Posterior vena cava (tissue), 2 donors: ENCODE measurements at regions not wholly inside any gene's neighbourhood (a gene's known extent, or its start where the extent isn't known, plus 50 kb on each side); places are given as distances from the start of the nearest gene placed in this dataset.

Experiments
- DNase-seq: peaks from one replicate; pipeline ENCODE4 v3.0.0-alpha.2; 2020; ENCODE audit warnings: low spot score
- intact Hi-C, 2 donors: fragments of 100-400 bp; cut with DNase I; formaldehyde crosslinking; loops; one replicate each; pipeline versions ENCODE4 v1.14.1 to v1.14.2; 2022 to 2023
- donor health status: DM: yes; HTN: yes; CAD: no.
- donor health status: DM: yes; HTN: yes; CAD: no.

DNA sequence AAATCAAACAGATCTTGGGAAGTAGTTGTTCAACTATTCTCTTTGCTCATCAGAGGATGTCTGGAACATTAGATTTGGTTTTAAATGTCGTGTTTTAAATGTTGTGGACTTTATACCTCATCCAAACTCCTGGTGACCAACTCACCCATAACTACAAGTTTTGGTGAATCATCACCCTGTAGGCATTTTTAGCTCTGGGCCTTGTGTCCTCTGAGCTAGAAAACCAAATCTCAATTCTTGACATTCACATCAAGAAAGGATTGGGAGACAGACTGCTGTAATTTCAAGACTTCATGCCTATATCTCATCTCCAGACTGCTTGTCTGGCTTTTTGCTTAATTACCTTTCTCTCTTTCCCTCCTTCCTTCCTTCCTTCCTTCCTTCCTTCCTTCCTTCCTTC, 228.5 kb upstream of the ROBO2 start:
- intact Hi-C loops: no loop called here
- DNase-seq: no peak

DNA sequence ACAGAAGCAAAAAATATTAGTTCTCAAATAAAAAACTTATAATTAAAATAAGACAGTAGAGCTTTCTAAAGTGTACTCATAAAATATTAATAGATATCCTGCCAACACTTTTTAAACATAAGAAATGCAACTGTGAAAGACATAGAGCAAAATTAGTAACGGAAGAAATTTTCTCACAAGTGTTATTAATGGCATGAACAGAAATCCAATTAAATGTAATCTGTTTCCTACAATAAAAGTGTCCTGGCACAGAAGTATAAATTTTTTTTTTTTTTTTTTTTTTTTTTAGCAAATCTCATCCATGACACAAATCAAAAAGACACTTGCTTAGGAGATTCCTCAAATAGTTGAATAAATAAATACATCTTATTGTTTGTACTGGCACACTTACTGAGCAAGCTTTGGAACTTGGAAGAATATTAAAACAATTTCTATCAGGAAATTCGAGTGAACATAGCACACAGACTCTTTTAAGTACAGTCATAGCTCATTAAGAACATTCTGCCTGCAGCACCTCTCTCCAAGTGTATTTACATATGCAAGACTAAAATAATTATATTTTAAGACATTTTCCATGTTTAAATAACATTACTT, 227.2 kb upstream of the ROBO2 start:
- no peak for DNase-seq
- intact Hi-C loops: no loop called here

DNA sequence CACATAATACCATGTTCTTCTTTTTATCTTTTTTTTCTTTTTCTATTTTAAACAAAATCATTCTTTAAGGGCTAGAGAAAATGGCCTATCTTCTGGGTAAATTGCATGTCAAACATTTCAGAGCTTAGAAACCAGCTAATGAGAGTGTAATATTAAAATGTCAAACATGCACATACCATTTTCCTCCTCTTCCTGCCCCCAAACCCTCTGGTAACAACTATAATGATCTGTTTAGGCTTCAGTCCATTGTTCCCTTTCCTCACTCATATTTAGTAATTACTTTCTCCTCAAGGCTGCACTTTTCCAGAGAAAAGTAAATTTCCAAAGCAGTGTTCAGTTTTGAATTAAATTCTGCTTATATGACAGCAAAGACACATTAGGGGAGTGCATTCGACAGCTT, 224.3 kb upstream of the ROBO2 start:
- intact Hi-C loops: no loop called here
- DNase-seq: no peak

DNA sequence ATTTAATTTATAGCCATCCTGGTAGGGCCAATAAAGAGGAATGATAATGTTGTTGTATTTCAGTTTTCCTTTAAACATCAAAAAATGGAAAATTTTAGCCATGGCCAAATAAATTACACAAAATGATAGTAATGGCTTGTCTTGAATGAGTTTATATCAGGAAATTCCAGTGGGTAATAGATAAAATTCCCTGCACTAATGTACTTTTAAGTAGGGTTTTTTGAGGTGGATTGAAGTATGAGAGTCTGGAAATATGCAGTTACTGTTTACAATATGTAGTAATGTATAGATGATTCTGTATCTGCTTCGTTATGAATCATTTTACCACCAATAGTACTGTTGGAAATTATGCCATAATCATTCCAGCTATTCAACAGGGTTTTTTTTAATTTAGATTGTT, 219.4 kb upstream of the ROBO2 start:
- intact Hi-C loops: no loop called here
- no peak for DNase-seq

DNA sequence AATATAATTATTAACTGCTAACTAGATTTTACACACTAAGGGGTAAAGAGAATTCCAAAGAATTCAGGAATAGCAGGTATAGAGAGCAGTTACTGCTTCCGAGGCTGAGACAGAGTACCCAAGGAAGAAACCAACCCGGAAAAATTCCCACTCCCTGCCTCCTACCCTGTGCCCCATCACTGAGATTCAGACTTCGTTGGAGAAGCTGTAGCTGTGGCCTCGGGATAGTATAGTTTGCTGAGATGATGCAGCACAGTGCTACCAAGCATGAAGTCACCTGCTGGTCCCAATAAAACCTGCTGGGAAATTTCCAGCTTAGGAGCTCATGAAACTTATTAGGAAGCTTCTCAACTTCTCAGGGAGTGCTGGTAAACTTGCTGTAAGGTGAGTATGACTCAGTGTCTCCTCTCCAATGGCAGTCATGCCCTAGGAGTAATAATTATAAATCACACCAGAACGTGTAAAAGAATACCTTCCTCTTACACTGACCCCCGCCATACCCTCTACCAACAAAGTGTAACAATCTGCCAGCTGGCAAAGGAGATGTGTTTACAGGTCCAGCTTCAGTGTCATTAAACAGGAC, 215.2 kb upstream of the ROBO2 start:
- no peak for DNase-seq
- intact Hi-C loops: no loop called here

DNA sequence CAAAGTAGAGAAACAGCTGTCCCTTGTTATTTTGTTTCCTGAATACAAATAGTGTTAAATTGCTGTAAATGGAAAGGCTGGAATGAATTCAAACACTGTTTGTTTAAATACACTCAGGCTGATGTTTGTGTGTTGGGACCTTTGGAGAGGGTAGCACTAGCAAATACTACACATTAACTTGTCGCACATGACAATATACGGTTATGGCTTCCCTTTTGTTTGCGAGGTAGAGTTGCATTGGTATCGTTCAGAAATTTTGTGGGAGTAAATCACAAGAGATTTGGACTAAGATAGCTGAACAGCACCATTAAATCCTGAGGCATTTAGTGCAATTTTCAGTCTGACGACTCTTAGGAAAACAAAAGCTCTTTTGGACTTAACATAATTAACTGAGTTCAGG, 213.0 kb upstream of the ROBO2 start:
- no peak for DNase-seq
- intact Hi-C loops: no loop called here

DNA sequence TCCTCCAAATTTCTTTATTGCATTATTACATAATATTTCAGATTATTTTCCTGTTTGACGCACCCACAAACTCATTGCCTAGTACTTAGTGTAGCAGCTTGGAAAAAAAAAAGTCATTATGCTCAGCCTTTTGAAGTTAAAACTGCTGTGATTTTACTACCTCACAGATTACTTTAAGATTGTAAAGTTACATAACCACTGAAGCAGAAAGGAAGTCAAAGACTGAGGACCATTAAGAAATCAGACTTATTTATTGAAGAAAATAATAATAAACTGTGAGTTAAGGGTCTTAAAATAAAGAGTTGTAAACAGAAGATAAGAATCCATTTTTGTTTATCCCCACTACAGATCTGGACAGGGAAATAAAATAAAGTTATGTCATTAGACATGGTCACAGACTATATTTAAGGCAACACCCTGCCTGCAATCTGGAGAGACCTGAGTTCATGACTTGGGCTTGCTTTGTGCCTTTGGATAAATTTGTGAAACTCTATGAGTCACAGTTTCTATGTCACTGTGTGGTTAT, 212.1 kb upstream of the ROBO2 start:
- intact Hi-C loops: no loop called here
- DNase-seq: no peak

DNA sequence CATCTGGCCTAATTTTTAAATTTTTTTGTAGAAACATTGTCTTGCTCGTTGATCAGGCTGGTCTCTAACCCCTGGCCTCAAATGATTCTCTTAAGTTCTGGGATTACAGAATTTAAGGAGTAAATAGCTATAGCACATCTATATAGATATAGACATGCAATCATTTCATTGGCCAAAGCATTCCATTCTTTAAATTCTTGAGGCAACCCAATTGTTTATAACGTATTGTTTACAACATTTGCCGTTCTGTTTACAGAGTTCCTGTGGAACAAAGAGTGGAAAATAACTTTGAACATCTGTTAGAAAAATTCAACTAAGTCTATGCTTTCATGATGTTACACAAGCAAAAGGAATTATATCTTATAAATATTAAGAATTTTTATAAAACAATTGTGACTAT, 205.2 kb upstream of the ROBO2 start:
- no peak for DNase-seq
- intact Hi-C loops: no loop called here

DNA sequence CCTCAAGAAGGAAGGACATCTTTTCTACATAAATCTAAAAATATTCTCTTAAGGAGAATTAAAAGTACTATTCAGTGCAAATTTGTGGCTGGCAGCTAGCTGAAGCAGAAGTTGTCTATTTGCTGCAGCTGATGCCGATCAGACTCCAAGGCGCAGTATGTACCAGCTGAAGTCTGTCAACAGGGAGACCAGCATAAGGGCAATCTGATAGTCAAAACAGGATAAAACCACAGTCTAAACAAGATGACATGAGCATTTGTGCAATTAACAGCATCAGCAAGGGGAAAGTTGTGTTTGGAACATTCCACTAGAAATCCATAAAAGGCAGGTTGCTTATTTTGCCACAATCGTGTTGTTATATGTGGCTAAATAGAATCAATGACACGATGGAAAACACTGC, 198.2 kb upstream of the ROBO2 start:
- intact Hi-C loops: no loop called here
- DNase-seq: no peak

DNA sequence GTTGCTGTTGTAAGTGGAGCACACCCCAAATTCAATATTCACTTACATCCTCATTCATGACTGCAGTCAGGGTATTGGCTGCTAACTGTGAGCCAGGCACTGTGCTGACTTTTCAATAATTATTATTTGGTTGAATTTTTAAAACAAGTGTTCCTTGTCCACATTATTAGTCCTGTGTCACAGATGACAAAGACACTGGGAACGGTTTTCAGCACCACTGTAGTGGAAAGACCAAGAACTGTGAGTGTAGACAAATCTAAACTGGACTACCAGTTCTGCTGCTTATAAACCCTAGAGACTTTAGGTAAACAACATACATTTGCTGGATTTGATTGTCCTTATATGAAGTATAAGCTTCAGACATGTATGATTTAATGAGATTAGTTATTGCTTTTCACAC, 197.7 kb upstream of the ROBO2 start:
- no peak for DNase-seq
- intact Hi-C loops: no loop called here

DNA sequence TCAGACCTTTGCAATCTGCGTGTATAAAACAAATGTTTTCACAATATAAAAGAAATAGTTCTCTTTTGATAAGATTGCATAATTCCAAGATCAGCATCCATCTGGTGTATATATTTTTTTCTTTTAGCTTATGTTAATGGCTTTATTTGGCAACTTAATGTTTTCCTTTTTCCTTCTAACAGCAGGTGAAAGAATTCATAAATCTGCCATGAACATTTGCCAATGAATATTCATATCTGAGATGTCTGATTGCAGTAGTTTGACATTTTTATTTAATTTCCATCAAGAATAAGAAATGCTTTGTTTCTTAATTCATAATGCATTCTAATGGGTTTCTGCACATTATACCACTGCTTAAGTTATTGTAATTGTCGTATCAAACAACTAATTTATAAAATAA, 184.4 kb upstream of the ROBO2 start:
- DNase-seq: no peak
- intact Hi-C loops: no loop called here

DNA sequence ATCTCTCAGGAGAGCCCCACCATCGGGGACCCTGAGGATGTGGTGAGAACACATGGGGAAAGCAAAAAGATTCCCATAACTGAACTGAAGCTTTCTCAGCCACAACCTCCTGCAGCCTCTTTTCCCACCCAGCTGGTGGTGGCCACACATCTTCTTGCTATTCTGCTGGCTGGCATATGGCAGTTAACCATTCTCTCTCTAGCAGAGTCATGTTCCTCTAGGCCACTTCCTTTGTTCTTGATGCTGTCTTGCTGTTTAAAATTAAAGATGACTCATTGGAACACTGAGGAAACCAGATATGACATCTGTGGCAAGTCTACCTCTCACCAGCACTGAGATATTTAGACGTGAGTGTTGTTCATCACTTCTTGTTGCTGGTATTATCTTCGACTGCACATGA, 180.3 kb upstream of the ROBO2 start:
- intact Hi-C loops: no loop called here
- DNase-seq: no peak

DNA sequence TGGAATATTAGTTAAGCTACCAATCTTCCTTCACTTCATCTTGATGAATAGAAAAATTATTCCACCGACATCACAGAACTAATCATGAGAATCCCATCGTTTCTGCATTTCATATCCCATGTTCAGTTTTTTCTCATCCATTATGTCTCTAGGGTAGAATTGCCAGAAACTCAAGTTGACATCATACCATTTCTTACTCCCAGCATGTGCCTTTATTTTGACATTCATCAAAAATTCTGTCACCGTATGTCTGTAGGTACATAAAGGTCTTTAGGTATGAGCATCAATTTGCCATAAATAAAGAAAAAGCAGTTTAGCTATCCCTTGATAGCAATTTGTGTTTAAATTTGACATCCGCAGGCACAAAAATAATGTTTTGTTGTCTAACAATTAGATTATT, 175.5 kb upstream of the ROBO2 start:
- no peak for DNase-seq
- intact Hi-C loops: no loop called here

DNA sequence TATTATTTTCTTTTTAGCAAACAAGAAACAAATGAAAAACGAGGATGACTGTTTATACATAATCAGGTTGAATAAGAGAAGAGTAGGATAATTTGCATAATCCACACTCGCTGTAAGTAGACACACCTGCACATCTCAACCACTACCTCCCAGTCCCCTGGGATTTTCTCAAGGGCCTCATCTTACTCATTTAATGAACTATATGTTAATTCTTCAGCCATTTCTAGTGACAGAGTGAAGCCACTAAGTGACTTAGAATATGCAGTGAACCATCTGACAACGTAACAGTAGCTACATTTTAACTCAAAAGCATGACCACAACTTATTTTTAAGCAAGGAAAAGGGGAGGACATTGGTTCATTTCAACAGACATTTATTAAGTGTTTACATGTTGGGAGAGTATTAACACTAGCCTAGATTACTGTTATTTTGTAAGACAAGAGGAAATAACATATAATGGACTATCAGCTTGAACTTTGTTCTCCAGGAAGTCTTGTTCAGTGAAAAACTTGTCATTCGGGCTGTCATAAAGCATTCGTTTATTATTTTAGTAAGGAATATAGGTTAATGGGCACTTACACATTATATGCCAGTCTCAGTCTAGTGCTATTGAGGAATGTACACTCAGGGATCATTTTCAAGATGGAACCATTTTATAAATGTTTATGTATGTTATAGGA, 173.0 kb upstream of the ROBO2 start:
- intact Hi-C loops: no loop called here
- no peak for DNase-seq

DNA sequence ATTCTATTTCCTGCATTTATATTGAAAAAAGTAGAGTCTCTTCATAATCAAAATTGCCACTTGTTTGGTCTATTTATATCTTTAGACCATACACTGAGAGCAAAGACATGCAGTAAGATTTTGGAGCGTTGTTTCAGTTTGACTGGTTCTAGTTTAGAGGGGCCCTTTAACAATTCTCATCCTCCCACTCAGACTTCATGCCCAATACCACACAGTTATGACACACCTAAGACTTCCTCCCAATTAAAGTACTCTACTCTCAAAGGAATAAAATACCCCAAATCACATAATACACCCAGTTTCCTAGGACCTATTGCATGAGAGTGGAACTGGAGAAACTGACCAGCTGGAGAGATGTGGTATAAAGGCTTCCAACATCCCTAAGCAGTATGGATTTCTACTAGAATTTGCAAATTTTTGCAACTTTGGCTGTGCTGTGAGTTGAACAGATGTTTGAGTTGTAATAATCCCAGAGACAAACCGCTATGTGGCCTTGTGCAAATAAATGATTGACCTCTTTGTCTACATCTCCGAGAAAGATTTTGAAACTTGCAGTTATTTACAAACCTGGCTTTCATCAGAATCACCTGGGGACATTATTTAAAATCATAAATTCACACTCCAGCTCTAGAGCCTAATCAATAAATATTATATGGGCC, 170.0 kb upstream of the ROBO2 start:
- intact Hi-C loops: no loop called here
- DNase-seq: no peak

DNA sequence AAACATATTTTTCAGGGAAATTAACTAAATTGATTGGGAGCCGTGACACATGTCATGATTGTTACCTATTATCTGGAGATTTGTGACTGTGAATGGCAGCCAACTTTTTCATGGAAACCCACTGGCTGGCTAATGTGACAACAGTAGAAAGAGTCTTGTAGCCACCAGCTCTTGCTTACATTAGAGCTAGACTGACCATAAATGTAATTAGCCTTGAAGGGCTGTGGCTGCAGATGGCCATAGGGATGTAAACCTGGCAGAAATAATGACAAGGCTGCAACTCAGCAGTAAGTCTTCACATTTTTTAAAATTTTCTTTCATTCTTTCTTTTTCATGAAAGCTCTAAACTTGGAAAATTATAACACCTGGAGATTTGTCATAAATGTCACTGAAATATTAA, 168.2 kb upstream of the ROBO2 start:
- intact Hi-C loops: no loop called here
- DNase-seq: no peak

DNA sequence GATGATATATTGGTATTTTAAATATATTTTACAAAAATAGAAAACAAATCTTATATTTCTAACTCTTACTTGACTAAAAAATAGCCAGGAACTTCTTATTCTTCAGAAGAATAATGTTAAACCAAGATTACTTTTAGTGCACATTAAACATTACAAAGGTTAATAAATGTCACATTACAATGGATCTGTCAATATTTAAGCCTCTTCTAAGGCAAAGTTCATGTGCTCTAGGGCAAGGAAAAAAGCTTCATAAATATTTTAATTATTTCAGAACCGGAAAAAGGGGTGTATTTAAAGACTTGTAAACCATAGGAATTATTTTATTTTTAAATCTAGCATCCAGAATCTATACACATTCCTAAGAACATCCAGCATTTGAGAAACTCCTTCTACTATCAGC, 166.9 kb upstream of the ROBO2 start:
- intact Hi-C loops: no loop called here
- no peak for DNase-seq

DNA sequence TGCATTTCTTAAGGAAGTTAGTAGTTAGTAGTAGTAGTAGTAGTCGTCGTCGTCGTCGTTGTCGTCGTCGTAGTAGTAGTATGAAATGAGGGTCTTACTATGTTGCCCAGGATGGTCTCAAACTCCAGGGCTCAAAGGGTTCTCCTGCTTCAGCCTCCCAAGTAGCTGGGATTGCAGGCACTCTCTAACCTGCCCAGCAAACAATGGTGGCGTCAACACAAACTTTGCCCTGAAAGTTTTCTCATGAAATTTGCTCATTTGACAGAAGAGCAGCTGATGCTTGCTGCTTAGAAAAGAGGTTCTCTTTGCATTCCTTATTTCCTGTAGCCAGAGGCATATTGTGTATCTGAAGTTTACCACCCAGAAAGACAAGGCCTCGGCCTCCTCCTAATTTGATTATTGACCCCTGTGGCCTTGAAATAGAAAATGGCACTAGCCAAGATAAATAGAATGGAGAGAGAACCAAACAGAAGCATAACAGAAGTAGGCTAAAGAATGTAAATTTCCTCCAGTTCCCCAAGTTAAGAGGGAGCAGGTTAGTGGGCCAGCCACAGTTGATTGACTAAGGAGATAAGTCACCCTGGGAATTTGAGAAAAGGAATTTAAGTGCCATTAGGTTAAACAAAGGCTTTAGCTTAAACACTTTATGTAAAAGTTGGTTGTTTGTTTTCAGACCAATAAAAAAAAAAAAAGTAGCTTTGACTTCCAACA, 166.2 kb upstream of the ROBO2 start:
- intact Hi-C loops: no loop called here
- DNase-seq: no peak

DNA sequence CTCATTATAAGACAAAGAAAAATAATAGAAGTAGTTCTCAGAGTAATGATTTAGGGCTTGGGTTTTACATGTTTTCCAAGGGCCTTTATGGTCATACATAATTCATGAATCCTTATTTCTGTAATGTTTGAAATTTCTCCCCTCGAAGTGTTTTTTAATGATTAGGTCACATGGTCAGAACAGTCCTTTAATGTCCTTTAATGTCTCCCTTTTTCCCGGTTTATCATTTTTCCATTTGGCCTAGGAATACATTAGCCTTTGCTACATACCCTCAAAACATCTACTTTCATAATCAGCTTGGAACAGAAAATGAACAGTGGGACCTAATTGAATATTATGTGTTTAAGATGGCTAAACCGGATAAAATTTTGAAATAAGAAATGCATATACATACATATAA, 159.9 kb upstream of the ROBO2 start:
- intact Hi-C loops: no loop called here

More for the DNA sequence above, 159.9 kb upstream of the ROBO2 start:
- no peak for DNase-seq
